VCaP (cell line): ENCODE measurements at regions not wholly inside any gene's neighbourhood (a gene's known extent, or its start where the extent isn't known, plus 50 kb on each side); places are given as distances from the start of the nearest gene placed in this dataset.
"Not testable (repeated sequence)": the region's sequence is repeated elsewhere in the genome, so short reads cannot be mapped to it uniquely, and the experiment has no call there.

Source experiments
- H3K27ac ChIP-seq: fragments of 450-650 bp; 2 replicates; pipeline ENCODE4 v1.5.1; 2017
- TF ChIP-seq, protein P1 (sequence below): fragments of 450-650 bp; conservative IDR thresholded peaks from 2 replicates; pipeline ENCODE4 v1.5.1; 2017; ENCODE audit warnings: mild to moderate bottlenecking, moderate library complexity

DNA sequence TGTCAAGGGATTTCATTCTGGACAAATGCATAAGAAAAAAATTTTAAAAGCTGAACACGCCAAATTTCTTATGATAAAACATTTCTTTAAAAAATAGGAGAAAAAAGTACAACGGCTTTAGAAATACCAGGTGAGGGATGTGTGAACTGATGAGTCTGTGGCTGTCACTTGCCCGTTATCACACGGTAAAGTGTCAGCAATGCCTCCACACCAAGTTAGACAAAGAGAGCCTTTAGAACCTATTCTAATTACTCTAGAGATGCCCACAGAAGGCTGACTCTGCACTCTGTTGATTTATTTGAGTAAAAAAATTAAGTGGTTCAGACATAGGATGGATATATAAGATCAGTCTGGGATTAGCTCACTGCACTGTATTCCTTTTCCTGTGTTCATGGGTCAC, 523.8 kb downstream of the RNF144A start:
- no peak overlapping the region for H3K27ac ChIP-seq
- TF ChIP-seq, protein P1, sequence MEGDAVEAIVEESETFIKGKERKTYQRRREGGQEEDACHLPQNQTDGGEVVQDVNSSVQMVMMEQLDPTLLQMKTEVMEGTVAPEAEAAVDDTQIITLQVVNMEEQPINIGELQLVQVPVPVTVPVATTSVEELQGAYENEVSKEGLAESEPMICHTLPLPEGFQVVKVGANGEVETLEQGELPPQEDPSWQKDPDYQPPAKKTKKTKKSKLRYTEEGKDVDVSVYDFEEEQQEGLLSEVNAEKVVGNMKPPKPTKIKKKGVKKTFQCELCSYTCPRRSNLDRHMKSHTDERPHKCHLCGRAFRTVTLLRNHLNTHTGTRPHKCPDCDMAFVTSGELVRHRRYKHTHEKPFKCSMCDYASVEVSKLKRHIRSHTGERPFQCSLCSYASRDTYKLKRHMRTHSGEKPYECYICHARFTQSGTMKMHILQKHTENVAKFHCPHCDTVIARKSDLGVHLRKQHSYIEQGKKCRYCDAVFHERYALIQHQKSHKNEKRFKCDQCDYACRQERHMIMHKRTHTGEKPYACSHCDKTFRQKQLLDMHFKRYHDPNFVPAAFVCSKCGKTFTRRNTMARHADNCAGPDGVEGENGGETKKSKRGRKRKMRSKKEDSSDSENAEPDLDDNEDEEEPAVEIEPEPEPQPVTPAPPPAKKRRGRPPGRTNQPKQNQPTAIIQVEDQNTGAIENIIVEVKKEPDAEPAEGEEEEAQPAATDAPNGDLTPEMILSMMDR = no peak

- H3K27ac ChIP-seq = not testable (repeated sequence)
Observed at GRCh38 chr2:7441841-7442240, 524.6 kb downstream of the RNF144A start.

DNA sequence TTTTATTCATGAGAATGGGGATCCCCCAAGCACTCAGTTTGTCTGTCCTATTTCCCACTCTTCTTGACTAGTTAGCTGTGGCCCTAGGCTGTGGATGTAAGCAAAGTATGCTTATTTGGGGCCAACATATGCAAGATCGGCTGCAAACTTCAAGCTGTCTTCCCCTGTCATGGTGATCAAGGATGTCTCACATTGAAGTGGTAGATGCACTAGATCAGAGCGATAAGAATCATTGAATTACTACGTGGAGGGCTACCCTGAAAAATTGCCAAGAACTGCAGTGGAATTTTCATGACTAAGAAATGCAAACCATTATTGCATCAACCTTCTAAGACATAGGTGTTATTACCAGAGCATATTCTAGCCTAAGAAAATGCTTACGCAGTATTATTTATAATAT, 527.4 kb downstream of the RNF144A start:
- TF ChIP-seq, protein P1 = no peak
- H3K27ac ChIP-seq = no peak overlapping the region

GRCh38 chr2:7448578-7449264, 531.5 kb downstream of the RNF144A start:
- TF ChIP-seq, protein P1 = no peak
- no peak overlapping the region for H3K27ac ChIP-seq

- TF ChIP-seq, protein P1 = no peak
- no peak overlapping the region for H3K27ac ChIP-seq
Observed at GRCh38 chr2:7449298-7449697, 532.1 kb downstream of the RNF144A start.

DNA sequence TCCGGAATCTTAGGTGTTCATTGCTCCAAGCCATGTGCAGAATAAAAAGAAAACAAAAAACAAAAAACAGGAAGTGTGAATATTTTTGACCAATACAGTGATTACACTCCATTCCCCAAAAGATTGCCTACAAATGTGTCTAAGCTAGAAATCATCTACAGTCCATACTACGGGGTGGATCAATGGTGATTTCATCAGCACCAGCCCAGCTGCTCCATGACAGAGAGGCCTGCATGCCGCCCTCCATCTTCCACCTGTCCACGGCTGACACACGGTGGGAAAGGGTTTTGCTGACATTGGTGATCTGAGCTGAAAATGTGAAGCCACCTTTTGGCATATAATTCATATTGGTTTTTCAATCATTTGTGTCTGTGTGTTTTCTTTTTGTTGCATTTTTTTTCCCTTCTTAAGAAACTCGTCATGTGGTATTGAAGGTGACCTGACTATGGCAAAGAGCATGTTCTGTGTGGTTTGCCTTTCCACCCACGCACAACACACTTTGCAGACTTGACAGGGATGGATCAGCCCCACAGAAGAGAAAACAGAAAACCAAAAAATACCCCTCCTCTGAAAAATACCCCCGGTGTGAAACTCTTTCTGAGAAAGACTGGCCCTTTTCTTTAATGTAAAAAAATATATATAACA, 533.1 kb downstream of the RNF144A start:
- TF ChIP-seq, protein P1 = no peak

GRCh38 chr2:7450833-7451190, 533.6 kb downstream of the RNF144A start:
- no peak overlapping the region for H3K27ac ChIP-seq
- TF ChIP-seq, protein P1 = no peak

More for the DNA sequence above, 533.1 kb downstream of the RNF144A start:
- no peak overlapping the region for H3K27ac ChIP-seq

GRCh38 chr2:7452110-7452876, 535.1 kb downstream of the RNF144A start:
- TF ChIP-seq, protein P1 = no peak

More at GRCh38 chr2:7452110-7452876, 535.1 kb downstream of the RNF144A start:
- no peak overlapping the region for H3K27ac ChIP-seq
